ENCODE measurements at regions not wholly inside any gene's neighbourhood (a gene's known extent, or its start where the extent isn't known, plus 50 kb on each side); places are given as distances from the start of the nearest gene placed in this dataset.

DNA sequence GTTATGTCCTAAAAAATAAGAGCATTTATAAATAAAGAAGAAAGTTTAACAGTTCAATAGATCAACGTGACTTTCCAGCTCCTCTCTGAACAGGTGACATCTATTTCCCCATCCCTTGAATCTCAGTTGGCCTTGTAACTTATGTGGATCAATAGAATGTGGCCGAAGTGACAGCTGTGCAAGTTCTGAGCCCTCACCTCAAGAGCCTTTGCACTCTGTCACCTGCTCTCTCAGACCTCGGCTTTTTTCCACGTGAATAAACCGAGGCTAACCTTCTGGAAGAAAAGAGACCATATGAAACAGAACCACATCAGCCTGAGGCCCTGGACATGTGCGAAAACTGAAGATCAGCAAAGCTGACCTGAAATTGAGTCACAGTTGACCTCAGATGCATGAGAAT is 253.0 kb downstream of the DAD1 start:
- TF ChIP-seq, protein P1, sequence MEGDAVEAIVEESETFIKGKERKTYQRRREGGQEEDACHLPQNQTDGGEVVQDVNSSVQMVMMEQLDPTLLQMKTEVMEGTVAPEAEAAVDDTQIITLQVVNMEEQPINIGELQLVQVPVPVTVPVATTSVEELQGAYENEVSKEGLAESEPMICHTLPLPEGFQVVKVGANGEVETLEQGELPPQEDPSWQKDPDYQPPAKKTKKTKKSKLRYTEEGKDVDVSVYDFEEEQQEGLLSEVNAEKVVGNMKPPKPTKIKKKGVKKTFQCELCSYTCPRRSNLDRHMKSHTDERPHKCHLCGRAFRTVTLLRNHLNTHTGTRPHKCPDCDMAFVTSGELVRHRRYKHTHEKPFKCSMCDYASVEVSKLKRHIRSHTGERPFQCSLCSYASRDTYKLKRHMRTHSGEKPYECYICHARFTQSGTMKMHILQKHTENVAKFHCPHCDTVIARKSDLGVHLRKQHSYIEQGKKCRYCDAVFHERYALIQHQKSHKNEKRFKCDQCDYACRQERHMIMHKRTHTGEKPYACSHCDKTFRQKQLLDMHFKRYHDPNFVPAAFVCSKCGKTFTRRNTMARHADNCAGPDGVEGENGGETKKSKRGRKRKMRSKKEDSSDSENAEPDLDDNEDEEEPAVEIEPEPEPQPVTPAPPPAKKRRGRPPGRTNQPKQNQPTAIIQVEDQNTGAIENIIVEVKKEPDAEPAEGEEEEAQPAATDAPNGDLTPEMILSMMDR (IDR thresholded peaks at IDR 0.05 in 8 of 11, conservative IDR thresholded peaks at IDR 0.05 in 3 of 11) = no peak
- TF ChIP-seq POLR2AphosphoS5 (IDR thresholded peaks at IDR 0.05) = no peak
- TF ChIP-seq POLR2A (IDR thresholded peaks at IDR 0.05) = no peak
